Activated CD4-positive, alpha-beta T cell treated with anti-CD3 and anti-CD28 coated beads, Interleukin-2, amount 50 U/mL, for 16 hours (primary cell): ENCODE measurements at regions not wholly inside any gene's neighbourhood (a gene's known extent, or its start where the extent isn't known, plus 50 kb on each side); places are given as distances from the start of the nearest gene placed in this dataset.

Experiments used
- DNase-seq: peaks from one replicate; pipeline ENCODE4 v3.0.0-alpha.2; 2020

GRCh38 chr10:98332623-98333269 is 64.8 kb upstream of the LOXL4 start:
- no peak for DNase-seq

- peak; percentile 24 for DNase-seq
These were observed 63.9 kb upstream of the LOXL4 start for GRCh38 chr10:98331885-98332284.

- no peak for DNase-seq
These were observed 63.0 kb upstream of the LOXL4 start for GRCh38 chr10:98330987-98331386.

- no peak for DNase-seq
These were observed 60.6 kb upstream of the LOXL4 start for GRCh38 chr10:98328640-98329039.

GRCh38 chr10:98328163-98328562 is 60.2 kb upstream of the LOXL4 start:
- DNase-seq: no peak

GRCh38 chr10:98326621-98327027 is 58.6 kb upstream of the LOXL4 start:
- DNase-seq: no peak

GRCh38 chr10:98323221-98324164 is 55.5 kb upstream of the LOXL4 start:
- DNase-seq: no peak

- no peak for DNase-seq
These were observed 53.3 kb upstream of the LOXL4 start for GRCh38 chr10:98321186-98321780.

- no peak for DNase-seq
These were observed 52.6 kb upstream of the LOXL4 start for GRCh38 chr10:98320486-98321185.

- DNase-seq: no peak
These were observed 50.9 kb upstream of the LOXL4 start for GRCh38 chr10:98318861-98319260.
